SJCRH30 (cell line): ENCODE measurements at regions not wholly inside any gene's neighbourhood (a gene's known extent, or its start where the extent isn't known, plus 50 kb on each side); places are given as distances from the start of the nearest gene placed in this dataset.

ENCODE experiments used
- DNase-seq, 2 experiments: peaks; one replicate each; pipeline ENCODE4 v3.0.0-alpha.2; 2015 to 2020
- H3K27ac ChIP-seq: fragments of 250-450 bp; sonication (Bioruptor Pico); 2 replicates; pipeline ENCODE4 v1.5.1; 2020; ENCODE audit warnings: mild to moderate bottlenecking, moderate library complexity
- H3K27me3 ChIP-seq: fragments of 250-450 bp; sonication (Bioruptor Pico); 2 replicates; pipeline ENCODE4 v1.5.1; 2020; ENCODE audit warnings: mild to moderate bottlenecking, moderate library complexity
- H3K36me3 ChIP-seq: fragments of 250-450 bp; sonication (Bioruptor Pico); 2 replicates; pipeline ENCODE4 v1.5.1; 2020; ENCODE audit warnings: mild to moderate bottlenecking, moderate library complexity
- H3K4me1 ChIP-seq: fragments of 250-450 bp; sonication (Bioruptor Pico); 2 replicates; pipeline ENCODE4 v1.5.1; 2020; ENCODE audit warnings: mild to moderate bottlenecking, moderate library complexity
- H3K4me3 ChIP-seq: fragments of 250-450 bp; sonication (Bioruptor Pico); 2 replicates; pipeline ENCODE4 v1.5.1; 2020; ENCODE audit warnings: mild to moderate bottlenecking, moderate library complexity
- H3K9me3 ChIP-seq: fragments of 250-450 bp; sonication (Bioruptor Pico); replicated peaks from 2 replicates; pipeline ENCODE4 v1.5.1; 2020; ENCODE audit warnings: mild to moderate bottlenecking, moderate library complexity

DNA sequence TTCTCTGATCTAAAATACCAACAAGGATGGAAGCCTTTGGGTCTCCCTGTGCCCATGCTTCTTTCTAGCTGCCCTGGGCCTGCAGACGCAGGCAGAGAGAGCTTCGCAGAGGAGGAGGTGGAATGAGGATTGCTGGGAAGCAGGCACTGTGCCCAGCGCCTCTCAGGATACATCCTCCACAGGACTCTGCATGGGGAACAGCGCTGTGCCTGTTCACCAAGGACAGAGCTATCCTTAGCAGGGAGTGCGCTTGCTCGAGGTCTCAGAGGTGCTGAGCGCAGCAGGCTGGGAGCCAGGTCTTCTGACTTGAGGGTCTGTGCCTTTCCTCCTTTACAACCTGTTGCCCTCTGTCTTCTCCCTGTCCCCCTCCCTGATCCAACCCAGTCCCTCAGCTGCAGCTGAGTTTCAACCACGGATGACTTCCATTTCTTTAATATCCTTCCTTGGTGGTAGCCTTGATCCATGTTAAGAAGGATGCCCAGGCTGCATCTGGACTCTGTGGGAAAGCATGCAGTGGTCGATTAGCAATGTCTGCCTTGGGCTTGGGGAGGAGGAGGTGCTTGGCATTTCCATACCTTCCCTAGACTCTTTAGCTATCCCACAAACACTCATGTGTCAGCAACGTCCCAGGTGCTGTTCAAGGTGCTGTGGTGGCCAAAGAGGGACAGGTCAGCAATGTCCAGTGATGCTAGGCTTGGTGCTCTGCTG, 219.6 kb upstream of the GPR26 start:
- no peaks in the 10 kb centered on the region for H3K27me3 ChIP-seq
- no peaks in the 10 kb centered on the region for H3K9me3 ChIP-seq
- H3K4me1 ChIP-seq = no peaks in the 10 kb centered on the region
- H3K36me3 ChIP-seq = no peaks in the 10 kb centered on the region
- DNase-seq = no peak
- no peak overlapping the region for H3K4me3 ChIP-seq
- no peak overlapping the region for H3K27ac ChIP-seq

DNA sequence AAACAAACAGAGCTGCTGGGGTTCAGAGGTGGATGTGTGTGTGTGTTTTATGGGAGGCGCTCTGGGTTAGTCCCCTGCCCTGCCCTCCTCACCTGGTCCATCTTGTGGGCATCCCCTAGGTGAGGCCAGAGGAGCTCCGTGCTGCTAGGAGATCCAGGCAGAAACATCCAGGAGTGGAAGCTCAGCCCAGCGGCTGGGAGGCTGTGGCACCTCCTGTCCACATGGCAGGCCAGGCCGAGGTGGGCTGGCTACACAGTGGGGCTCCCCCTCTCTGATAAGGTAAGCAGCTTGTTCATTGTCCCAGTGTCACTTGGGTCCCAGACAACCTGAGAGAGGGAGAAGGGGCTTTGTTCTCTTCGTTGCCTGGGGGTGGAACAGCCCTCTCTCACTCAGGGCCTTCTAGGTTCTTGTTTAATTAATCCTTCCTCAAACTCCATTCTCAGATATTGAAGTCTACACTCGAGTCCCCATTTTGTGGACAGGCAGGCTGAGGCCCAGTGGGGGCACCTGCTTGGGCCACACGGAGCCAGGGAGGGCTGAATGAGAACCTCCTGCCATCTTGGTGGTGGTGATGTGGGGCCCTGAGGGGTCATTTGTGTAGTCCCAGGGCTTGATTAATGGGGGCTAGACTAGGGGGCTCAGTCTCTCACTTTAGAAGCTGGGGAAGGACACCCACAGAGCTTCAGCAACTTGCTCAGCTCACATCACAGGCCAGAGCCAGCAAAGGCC, 216.8 kb upstream of the GPR26 start:
- H3K9me3 ChIP-seq = no peaks in the 10 kb centered on the region

DNA sequence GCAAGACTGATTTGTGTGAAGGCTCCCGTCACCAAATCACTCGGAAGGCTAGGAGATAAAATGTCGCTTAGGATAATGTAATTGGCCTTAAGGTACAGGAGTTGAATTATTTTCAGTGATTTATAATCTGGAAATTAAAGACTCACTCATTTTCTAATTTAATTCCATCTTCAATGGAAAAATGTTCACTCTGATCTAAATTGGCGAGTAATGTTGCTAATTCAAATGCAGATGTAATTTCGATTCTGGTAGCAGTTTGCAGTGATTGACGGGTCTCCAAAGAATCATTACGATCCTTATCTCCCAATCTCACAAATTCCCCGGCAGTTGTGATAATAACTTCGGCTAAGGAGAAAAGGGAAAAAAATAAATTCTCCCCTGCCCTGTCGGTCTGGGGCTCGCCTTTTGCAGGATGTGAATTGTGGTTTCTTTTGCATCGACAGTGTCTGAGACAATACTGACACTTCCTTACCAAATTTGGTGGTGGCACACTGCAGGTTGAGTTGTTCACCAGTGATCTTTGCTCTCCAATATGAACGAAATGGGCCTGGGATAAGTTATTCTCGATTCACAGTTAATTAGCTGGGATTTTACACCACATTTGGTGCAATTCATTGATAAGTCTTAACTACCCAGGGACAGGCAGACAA, 215.1 kb upstream of the GPR26 start:
- Histone ChIP-seq H3K36me3 (no peaks in the 10 kb centered on the region), H3K27ac (no peak overlapping the region), H3K4me1 (peaks cover 4% of the 10 kb centered on the region; the same call in 1 of the 2 replicates), H3K9me3 (no peaks in the 10 kb centered on the region), H3K27me3 (no peaks in the 10 kb centered on the region), H3K4me3 (no peak overlapping the region)
- DNase-seq = no peak

More for the DNA sequence above, 216.8 kb upstream of the GPR26 start:
- Histone ChIP-seq H3K36me3 (no peaks in the 10 kb centered on the region), H3K27me3 (no peaks in the 10 kb centered on the region), H3K27ac (no peak overlapping the region), H3K4me3 (no peak overlapping the region), H3K4me1 (peaks cover 4% of the 10 kb centered on the region; the same call in 1 of the 2 replicates)
- no peak for DNase-seq

DNA sequence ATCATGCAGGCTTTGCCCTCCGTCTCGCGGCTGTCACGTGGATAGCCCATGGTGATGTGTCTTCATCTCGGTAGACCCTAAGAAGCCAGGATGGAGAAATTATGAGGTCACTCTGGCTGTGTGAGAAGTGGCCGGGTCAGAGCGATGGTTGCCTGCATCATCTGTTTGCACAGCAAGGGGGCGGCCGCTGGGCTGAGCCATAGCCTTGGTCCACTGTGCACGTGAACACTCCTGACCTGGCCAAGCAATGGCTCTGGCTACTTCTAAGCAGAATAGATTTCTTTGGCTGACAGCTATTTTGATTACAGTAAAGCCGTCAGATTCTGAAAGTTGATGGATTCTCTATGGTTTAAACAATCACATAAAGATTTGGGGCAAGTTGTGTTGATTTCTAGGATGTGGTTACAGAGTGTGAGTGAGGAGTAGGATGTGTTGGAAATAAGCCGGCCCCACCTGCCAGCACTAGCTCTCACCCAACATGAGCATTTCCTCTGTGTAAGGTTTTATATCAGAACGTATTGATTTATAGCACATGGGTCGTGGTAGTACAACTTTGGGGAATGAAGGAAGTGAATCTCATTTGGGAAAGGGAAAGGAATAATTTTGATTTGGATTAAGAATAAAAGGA, 214.4 kb upstream of the GPR26 start:
- H3K27me3 ChIP-seq = no peaks in the 10 kb centered on the region
- H3K36me3 ChIP-seq = no peaks in the 10 kb centered on the region
- peaks cover 4% of the 10 kb centered on the region; the same call in 1 of the 2 replicates for H3K4me1 ChIP-seq
- no peak for DNase-seq
- H3K4me3 ChIP-seq = no peak overlapping the region
- H3K9me3 ChIP-seq = no peaks in the 10 kb centered on the region
- no peak overlapping the region for H3K27ac ChIP-seq

DNA sequence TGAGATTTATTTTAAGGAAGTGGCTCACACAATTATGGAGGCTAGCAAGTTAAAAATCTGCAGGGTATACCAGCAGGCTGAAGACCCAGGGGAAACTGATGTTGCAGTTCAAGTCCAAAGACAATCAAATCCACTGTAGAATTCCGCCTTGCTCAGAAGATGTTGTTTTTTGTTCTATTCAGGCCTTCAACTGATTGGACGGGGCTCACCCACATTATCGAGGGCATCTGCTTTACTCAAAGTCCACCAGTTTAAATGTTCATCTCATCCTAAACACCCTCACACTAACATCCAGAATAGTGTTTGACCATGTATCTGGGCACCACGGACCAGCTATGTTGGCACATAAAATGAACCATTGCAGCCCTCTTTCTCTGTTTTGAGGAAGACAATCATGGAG, 211.2 kb upstream of the GPR26 start:
- no peak overlapping the region for H3K4me3 ChIP-seq
- no peaks in the 10 kb centered on the region for H3K36me3 ChIP-seq
- H3K9me3 ChIP-seq = no peaks in the 10 kb centered on the region
- no peaks in the 10 kb centered on the region for H3K27me3 ChIP-seq
- no peak overlapping the region for H3K27ac ChIP-seq
- peaks cover 4% of the 10 kb centered on the region; the same call in 1 of the 2 replicates for H3K4me1 ChIP-seq
- DNase-seq = no peak

DNA sequence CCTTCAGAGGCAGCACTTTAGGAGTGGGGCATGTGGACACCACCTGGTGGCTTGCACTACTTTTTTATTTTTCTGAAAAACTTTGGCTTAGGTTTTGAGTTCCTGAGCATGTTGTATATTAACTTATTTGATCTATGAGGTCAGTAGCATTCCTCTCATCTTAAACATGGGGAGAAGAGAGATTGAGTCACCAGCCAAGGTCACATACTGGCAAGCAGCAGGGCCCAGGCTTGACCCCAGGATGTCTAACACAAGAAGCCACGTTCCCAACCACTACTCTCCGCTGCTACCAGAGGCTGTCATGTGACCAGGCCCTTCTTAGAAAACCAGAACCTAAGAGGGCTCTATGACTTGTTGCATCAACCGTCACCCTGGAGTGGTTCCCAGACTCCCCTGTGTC, 210.3 kb upstream of the GPR26 start:
- no peaks in the 10 kb centered on the region for H3K27me3 ChIP-seq
- H3K27ac ChIP-seq = no peak overlapping the region
- H3K4me3 ChIP-seq = no peak overlapping the region
- no peaks in the 10 kb centered on the region for H3K9me3 ChIP-seq
- H3K4me1 ChIP-seq = peaks cover 4% of the 10 kb centered on the region; the same call in 1 of the 2 replicates
- H3K36me3 ChIP-seq = no peaks in the 10 kb centered on the region
- no peak for DNase-seq

DNA sequence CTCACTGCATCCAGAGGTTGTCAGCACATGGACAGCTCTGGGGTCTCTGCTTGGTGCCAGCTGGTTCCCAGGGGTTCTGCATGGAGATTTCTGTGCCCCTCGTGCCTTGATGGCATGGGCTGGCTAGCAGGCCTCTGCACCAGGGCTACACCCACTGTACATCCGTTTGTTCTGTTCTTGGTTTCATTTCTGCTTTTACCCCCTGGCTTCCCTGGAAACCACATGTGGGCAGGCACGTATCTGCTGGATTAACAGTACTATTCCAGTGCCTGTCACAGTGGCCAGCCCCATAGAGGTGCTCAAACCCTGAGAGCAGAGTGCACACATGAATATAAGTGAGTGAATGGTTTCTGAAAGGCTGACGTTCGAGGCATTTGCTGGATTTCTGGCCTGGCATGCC, 207.2 kb upstream of the GPR26 start:
- no peaks in the 10 kb centered on the region for H3K9me3 ChIP-seq
- no peak overlapping the region for H3K27ac ChIP-seq
- DNase-seq = no peak
- no peaks in the 10 kb centered on the region for H3K27me3 ChIP-seq
- no peaks in the 10 kb centered on the region for H3K36me3 ChIP-seq
- H3K4me3 ChIP-seq = no peak overlapping the region
- no peaks in the 10 kb centered on the region for H3K4me1 ChIP-seq

DNA sequence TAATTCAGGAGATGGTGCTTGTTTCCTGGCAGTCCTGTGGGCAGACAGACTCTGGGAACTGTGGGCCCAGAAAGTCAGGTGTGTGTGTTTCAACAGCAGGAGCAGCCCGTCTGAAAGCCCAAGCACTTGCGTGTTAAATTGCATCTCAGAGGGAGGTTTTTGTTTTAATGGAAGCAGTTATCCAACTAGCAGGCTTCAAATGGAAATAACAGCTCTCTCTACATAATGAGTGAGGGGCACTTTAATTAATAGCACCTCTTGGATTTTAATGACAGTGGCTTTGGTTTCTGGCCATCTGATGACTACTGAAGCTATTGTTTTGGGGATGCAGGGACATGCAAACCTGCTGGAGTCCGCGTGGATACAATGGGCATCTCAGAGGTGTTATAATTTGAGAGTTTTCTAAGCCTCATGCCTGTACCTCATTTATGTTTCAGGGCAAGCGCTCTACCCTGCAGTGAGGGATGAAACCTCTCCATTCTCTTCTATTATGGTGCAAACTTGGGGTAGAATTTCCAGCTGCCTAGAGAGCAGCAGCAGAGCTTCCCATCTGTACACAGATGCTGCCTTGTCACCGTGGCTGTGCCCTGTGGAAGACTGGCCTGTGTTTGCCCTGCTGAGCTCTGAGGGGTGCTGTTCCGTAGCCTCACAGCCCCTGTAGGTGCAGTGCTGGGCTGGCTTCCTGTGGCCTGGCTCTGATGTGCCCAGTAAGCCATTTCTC, 206.6 kb upstream of the GPR26 start:
- Histone ChIP-seq H3K27ac (no peak overlapping the region), H3K4me3 (no peak overlapping the region), H3K27me3 (no peaks in the 10 kb centered on the region), H3K36me3 (no peaks in the 10 kb centered on the region), H3K4me1 (no peaks in the 10 kb centered on the region), H3K9me3 (no peaks in the 10 kb centered on the region)
- no peak for DNase-seq

DNA sequence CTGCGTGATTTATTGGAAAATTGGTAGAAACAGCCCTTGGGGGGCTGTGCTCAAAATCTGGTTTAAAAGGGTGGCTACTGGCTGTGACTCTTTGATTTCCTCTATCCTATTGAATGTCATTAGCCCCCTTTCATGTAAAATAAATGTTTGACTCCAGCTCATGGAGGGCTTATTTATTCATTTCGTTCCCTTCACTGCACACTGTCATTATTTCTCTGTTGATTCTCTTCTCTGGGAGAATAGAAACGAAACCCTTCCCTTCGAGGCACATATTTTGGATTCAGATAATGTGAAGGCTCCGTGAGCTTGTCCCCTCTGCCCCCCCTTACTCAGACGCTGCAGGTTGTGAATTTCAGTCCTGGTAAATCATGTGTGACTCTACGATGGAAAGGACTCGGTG, 203.9 kb upstream of the GPR26 start:
- H3K4me1 ChIP-seq = no peaks in the 10 kb centered on the region
- no peak for DNase-seq
- H3K27me3 ChIP-seq = no peaks in the 10 kb centered on the region
- no peak overlapping the region for H3K27ac ChIP-seq
- H3K36me3 ChIP-seq = no peaks in the 10 kb centered on the region
- H3K9me3 ChIP-seq = no peaks in the 10 kb centered on the region
- H3K4me3 ChIP-seq = no peak overlapping the region

DNA sequence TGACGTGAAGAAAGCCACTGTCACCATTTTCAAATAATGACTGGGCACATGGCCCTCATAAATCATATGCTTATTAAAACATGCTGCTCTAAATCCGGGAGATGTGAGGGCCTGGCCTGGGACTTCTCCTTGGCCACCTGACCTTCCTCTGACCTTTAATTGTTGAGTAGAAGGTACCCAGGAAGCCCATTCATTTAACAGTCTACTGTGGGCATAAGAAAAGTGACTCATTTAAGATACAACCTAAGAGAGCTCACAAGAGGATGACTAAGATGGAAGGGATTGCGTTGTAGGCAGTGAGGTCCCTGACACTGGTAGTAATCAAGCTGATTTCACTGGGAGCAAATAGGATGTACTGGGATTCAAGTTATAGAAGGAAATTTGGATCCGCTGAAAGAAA, 203.4 kb upstream of the GPR26 start:
- H3K27me3 ChIP-seq = no peaks in the 10 kb centered on the region
- no peak overlapping the region for H3K27ac ChIP-seq
- no peaks in the 10 kb centered on the region for H3K4me1 ChIP-seq
- H3K36me3 ChIP-seq = no peaks in the 10 kb centered on the region
- no peak for DNase-seq
- H3K4me3 ChIP-seq = no peak overlapping the region
- no peaks in the 10 kb centered on the region for H3K9me3 ChIP-seq

DNA sequence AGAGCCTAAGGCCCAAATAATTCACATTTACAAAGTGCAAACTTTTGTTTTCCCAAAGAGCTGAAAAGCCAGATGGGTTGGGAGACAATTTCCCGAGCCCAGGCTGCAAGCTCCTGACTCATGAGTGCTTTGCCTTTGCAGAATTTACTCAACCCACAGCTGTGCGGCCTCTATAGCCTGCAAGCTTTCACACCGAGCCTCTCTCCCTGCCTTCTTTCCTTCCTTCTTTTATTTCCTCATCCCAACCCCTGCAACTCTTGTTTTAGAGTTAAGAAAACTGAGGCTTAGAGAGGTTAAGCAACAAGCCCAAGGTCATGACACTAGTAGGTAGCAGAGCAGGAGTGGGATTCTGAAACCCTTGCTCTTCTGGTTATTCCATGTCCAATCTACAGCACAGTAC, 203.0 kb upstream of the GPR26 start:
- no peaks in the 10 kb centered on the region for H3K4me1 ChIP-seq
- DNase-seq = no peak
- no peaks in the 10 kb centered on the region for H3K27me3 ChIP-seq
- no peaks in the 10 kb centered on the region for H3K9me3 ChIP-seq
- no peak overlapping the region for H3K4me3 ChIP-seq
- H3K27ac ChIP-seq = no peak overlapping the region
- H3K36me3 ChIP-seq = no peaks in the 10 kb centered on the region

DNA sequence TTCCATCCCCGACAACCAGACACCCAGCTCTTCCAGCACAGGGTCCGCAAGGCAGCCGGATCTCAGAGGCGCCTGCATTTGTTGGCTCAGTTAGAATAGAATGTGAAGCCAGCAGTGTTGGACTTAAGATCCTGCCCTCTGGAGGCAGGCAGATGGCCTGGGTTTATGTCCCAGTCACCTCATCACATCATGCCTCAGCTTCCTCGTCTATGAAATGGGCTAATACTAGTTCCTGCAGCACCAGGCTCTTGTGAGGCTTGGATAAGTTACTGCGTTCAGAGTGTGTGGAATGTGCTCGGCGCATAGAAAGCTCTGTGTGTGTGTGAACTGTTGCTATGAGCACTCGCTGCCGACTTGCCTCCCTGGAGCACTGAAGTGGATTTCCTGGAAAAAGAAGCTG, 202.5 kb upstream of the GPR26 start:
- H3K9me3 ChIP-seq = no peaks in the 10 kb centered on the region
- H3K27ac ChIP-seq = no peak overlapping the region

DNA sequence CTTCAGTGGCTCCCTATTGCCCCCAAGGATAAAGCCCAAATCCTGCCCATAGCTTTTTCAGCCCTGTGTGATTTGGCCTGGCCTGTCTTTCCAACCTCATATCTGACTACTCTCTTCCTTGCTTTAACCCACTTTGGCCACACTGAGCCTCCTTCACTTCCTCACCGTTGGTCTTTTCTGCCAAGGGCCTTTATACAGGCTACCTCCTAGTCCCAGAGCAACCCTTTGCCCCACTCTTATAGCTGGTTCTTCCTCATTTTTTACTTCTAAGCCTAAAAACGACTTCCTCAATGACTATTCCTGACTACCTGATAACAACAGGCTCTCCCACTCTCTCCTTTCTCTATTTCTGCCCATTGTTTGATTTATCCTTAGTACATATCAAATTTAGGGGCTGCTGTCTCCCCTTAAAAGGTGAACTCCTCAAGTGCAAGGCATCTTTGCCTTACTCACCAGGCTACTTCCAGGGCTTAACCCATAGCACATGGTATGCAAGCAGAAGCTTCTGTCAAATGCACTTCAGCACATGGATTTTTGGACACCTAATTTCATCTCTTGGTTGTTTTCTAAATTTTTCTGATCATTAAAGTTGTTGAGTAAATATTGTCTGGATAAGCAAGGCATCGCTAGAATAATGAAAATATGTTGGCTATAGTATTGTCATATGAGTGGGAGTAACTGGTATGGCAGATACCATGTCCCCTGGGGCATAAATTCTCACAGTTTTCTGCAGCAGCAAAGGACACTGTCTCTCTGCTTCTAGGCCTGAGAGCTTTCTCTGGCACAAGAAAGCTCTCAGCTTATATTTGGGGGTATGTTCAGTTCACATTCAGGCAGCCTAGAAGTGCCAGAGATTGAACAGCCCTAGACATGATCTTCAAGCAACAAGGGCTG, 201.5 kb upstream of the GPR26 start:
- Histone ChIP-seq H3K27me3 (no peaks in the 10 kb centered on the region), H3K4me3 (no peak overlapping the region), H3K27ac (no peak overlapping the region), H3K9me3 (no peaks in the 10 kb centered on the region), H3K4me1 (no peaks in the 10 kb centered on the region), H3K36me3 (no peaks in the 10 kb centered on the region)
- no peak for DNase-seq

More for the DNA sequence above, 202.5 kb upstream of the GPR26 start:
- H3K4me1 ChIP-seq = no peaks in the 10 kb centered on the region
- DNase-seq = no peak
- no peak overlapping the region for H3K4me3 ChIP-seq
- no peaks in the 10 kb centered on the region for H3K36me3 ChIP-seq
- no peaks in the 10 kb centered on the region for H3K27me3 ChIP-seq
